IMR-90 (cell line): ENCODE measurements at regions not wholly inside any gene's neighbourhood (a gene's known extent, or its start where the extent isn't known, plus 50 kb on each side); places are given as distances from the start of the nearest gene placed in this dataset.

Experiments used
- ATAC-seq: fragments of 200-7000 bp; cut with Tn5 transposase; 2 replicates; pipeline ENCODE4 v1.9.1; 2020; ENCODE audit warnings: low read depth, mild to moderate bottlenecking, moderate library complexity
- BruUV-seq: library from RNA; stranded (reverse); fragments of 400-500 nt; replicated peaks from 2 replicates; lab custom pipeline; 2021; lab: Mats Ljungman, UMichigan
- CTCF ChIA-PET: fragments of 300-600 bp; formaldehyde crosslinking; extraction: SDS; loops from one replicate; lab custom pipeline; 2021; ENCODE audit warnings: antibody characterized with exemption; lab: Yijun Ruan, JAX
- POLR2A ChIA-PET: fragments of 300-600 bp; sonication (Branson Sonifier 250); formaldehyde crosslinking; loops from one replicate; lab custom pipeline; 2022; ENCODE audit warnings: antibody characterized with exemption; ENCODE audit not compliant: unreplicated experiment; lab: Charles Lee
- DNase-seq: peaks from one replicate; pipeline ENCODE4 v3.0.0; 2013
- H2AFZ ChIP-seq: replicated peaks from 2 replicates; pipeline ENCODE3; 2013; ENCODE audit warnings: low read length, mild to moderate bottlenecking; ENCODE audit not compliant: poor library complexity
- H2AK5ac ChIP-seq: 2 replicates; pipeline ENCODE4 v1.6.1; 2013; ENCODE audit warnings: low read depth, low read length, inconsistent platforms
- H2AK9ac ChIP-seq: replicated peaks from 2 replicates; pipeline ENCODE3; 2013; ENCODE audit warnings: mild to moderate bottlenecking, low read depth, low read length, moderate library complexity; ENCODE audit not compliant: poor library complexity
- H2BK120ac ChIP-seq: 2 replicates; pipeline ENCODE4 v1.6.1; 2013; ENCODE audit warnings: low read depth, low read length, inconsistent platforms
- H2BK15ac ChIP-seq: 3 replicates; pipeline ENCODE4 v1.6.1; 2013; ENCODE audit warnings: low read depth, low read length, inconsistent platforms
- H2BK20ac ChIP-seq: 2 replicates; pipeline ENCODE4 v1.6.1; 2013; ENCODE audit warnings: low read depth, mild to moderate bottlenecking, inconsistent platforms, low read length, moderate library complexity
- H2BK5ac ChIP-seq: 2 replicates; pipeline ENCODE4 v1.6.1; 2013; ENCODE audit warnings: mild to moderate bottlenecking, low read depth, low read length, inconsistent platforms; ENCODE audit not compliant: poor library complexity, severe bottlenecking
- H3K14ac ChIP-seq: replicated peaks from 2 replicates; pipeline ENCODE4 v1.6.1; 2013; ENCODE audit warnings: low read depth, low read length, inconsistent platforms
- H3K18ac ChIP-seq: 2 replicates; pipeline ENCODE4 v1.6.1; 2013; ENCODE audit warnings: low read depth, low read length, control low read depth
- H3K23ac ChIP-seq: 2 replicates; pipeline ENCODE4 v1.6.1; 2013; ENCODE audit warnings: low read depth, low read length, inconsistent platforms
- H3K27ac ChIP-seq: 2 replicates; pipeline ENCODE4 v1.5.1; 2013; ENCODE audit warnings: mild to moderate bottlenecking, control low read depth, low read length; ENCODE audit not compliant: insufficient read depth
- H3K27me3 ChIP-seq: 2 replicates; pipeline ENCODE4 v1.6.1; 2013; ENCODE audit warnings: low read length; ENCODE audit not compliant: control insufficient read depth, insufficient read depth
- H3K36me3 ChIP-seq: 2 replicates; pipeline ENCODE4 v1.6.1; 2013; ENCODE audit warnings: low read length, mixed read lengths; ENCODE audit not compliant: control insufficient read depth, insufficient read depth
- H3K4ac ChIP-seq: 2 replicates; pipeline ENCODE4 v1.6.1; 2013; ENCODE audit warnings: low read depth, low read length, inconsistent platforms
- H3K4me1 ChIP-seq: 2 replicates; pipeline ENCODE4 v1.6.1; 2013; ENCODE audit warnings: low read length, mixed read lengths; ENCODE audit not compliant: control insufficient read depth, insufficient read depth
- H3K4me2 ChIP-seq: 2 replicates; pipeline ENCODE4 v1.6.1; 2013; ENCODE audit warnings: low read depth, mild to moderate bottlenecking, control low read depth, low read length, moderate library complexity
- H3K4me3 ChIP-seq: 2 replicates; pipeline ENCODE4 v1.5.1; 2013; ENCODE audit warnings: low read depth, mild to moderate bottlenecking, control low read depth, low read length, moderate library complexity; ENCODE audit not compliant: insufficient read depth
- H3K56ac ChIP-seq: 2 replicates; pipeline ENCODE4 v1.6.1; 2013; ENCODE audit warnings: low read length, inconsistent platforms; ENCODE audit not compliant: insufficient read depth; ENCODE audit errors: extremely low read depth
- H3K79me1 ChIP-seq, 2 experiments: 2 replicates each; pipeline ENCODE4 v1.6.1; 2013; ENCODE audit warnings: low read length in 2 of 2, inconsistent platforms in 1 of 2, low read depth in 1 of 2
- H3K9ac ChIP-seq: 2 replicates; pipeline ENCODE4 v1.6.1; 2013; ENCODE audit warnings: low read depth, low read length, control low read depth
- H3K9me1 ChIP-seq: 2 replicates; pipeline ENCODE4 v1.6.1; 2013; ENCODE audit warnings: low read length, inconsistent platforms; ENCODE audit not compliant: insufficient read depth
- H3K9me3 ChIP-seq: 2 replicates; pipeline ENCODE4 v1.6.1; 2013; ENCODE audit warnings: low read length; ENCODE audit not compliant: control insufficient read depth, insufficient read depth
- H4K20me1 ChIP-seq: 2 replicates; pipeline ENCODE4 v1.6.1; 2013; ENCODE audit warnings: low read length, inconsistent platforms; ENCODE audit not compliant: insufficient read depth
- H4K5ac ChIP-seq: 2 replicates; pipeline ENCODE4 v1.6.1; 2013; ENCODE audit warnings: mild to moderate bottlenecking, low read depth, low read length, control low read depth
- H4K8ac ChIP-seq, 2 experiments: 2 replicates each; pipeline ENCODE4 v1.6.1; 2013; ENCODE audit warnings: low read depth in 2 of 2, low read length in 2 of 2, control low read depth in 1 of 2, inconsistent platforms in 1 of 2
- H4K91ac ChIP-seq: 2 replicates; pipeline ENCODE4 v1.6.1; 2013; ENCODE audit warnings: low read depth, low read length, inconsistent platforms; ENCODE audit not compliant: insufficient read depth
- BHLHE40 ChIP-seq: fragments of 150-350 bp; IDR thresholded peaks from 2 replicates; pipeline ENCODE4 v1.6.1; 2016; ENCODE audit warnings: mild to moderate bottlenecking, low read depth, low read length
- CEBPB ChIP-seq: IDR thresholded peaks from 2 replicates; pipeline ENCODE4 v1.6.1; 2012; ENCODE audit warnings: low read depth, low read length, improper control_type of control experiment
- CHD1 ChIP-seq: IDR thresholded peaks from 2 replicates; pipeline ENCODE4 v1.6.1; 2012; ENCODE audit warnings: low read depth, low read length, improper control_type of control experiment
- FOS ChIP-seq: fragments of 150-350 bp; IDR thresholded peaks from 2 replicates; pipeline ENCODE4 v1.6.1; 2016; ENCODE audit warnings: low read depth, low read length
- MAFK ChIP-seq: IDR thresholded peaks from 2 replicates; pipeline ENCODE4 v1.6.1; 2012; ENCODE audit warnings: low read depth, low read length, improper control_type of control experiment
- MAZ ChIP-seq: IDR thresholded peaks from 2 replicates; pipeline ENCODE4 v1.6.1; 2012; ENCODE audit warnings: low read depth, mild to moderate bottlenecking, low read length, improper control_type of control experiment, moderate library complexity, borderline replicate concordance
- MXI1 ChIP-seq: IDR thresholded peaks from 2 replicates; pipeline ENCODE4 v1.6.1; 2012; ENCODE audit warnings: low read depth, mild to moderate bottlenecking, low read length, moderate library complexity, borderline replicate concordance
- NFE2L2 ChIP-seq: fragments of 150-350 bp; IDR thresholded peaks from 2 replicates; pipeline ENCODE4 v1.6.1; 2016; ENCODE audit warnings: low read depth, mild to moderate bottlenecking, low read length
- POLR2A ChIP-seq: IDR thresholded peaks from 2 replicates; pipeline ENCODE4 v1.6.1; 2012; ENCODE audit warnings: mild to moderate bottlenecking, low read depth, low read length
- RAD21 ChIP-seq: IDR thresholded peaks from 2 replicates; pipeline ENCODE4 v1.6.1; 2012; ENCODE audit warnings: low read length, improper control_type of control experiment
- RCOR1 ChIP-seq: IDR thresholded peaks from 2 replicates; pipeline ENCODE4 v1.6.1; 2012; ENCODE audit warnings: mild to moderate bottlenecking, low read length, improper control_type of control experiment; ENCODE audit not compliant: insufficient replicate concordance
- RFX5 ChIP-seq: IDR thresholded peaks from 2 replicates; pipeline ENCODE4 v1.8.0; 2012; ENCODE audit warnings: low read depth, mild to moderate bottlenecking, low read length, moderate library complexity
- SMC3 ChIP-seq: fragments of 150-350 bp; IDR thresholded peaks from 2 replicates; pipeline ENCODE4 v1.6.1; 2016; ENCODE audit warnings: low read depth, mild to moderate bottlenecking, antibody characterized with exemption, low read length, moderate library complexity
- WGBS, 2 experiments: methylation state at CpG; one replicate each; pipeline versions ENCODE4 v1.1.5 to v1.1.7; 2013; ENCODE audit warnings: missing lambda C conversion rate in 2 of 2; ENCODE audit not compliant: insufficient read length in 1 of 2; ENCODE audit errors: extremely low coverage in 2 of 2; 5-methylcytosine and 5-hydroxymethylcytosine counted together
- dilution Hi-C: fragments of 300-500 bp; cut with HindIII; formaldehyde crosslinking; loops from one replicate; pipeline ENCODE4 v1.14.3; 2018; ENCODE audit warnings: low sequenced_read_pairs; ENCODE audit not compliant: unreplicated experiment
- in situ Hi-C: fragments of 300-500 bp; cut with MboI; formaldehyde crosslinking; loops from 3 replicates; pipeline ENCODE4 v1.14.3; 2019; ENCODE audit warnings: low sequenced_read_pairs, inconsistent platforms, mixed read lengths
- intact Hi-C: fragments of 100-400 bp; cut with micrococcal nuclease; formaldehyde crosslinking; loops from 2 replicates; pipeline ENCODE4 v1.10.0; 2022
- TF ChIP-seq, protein P1 (sequence below): fragments of 150-350 bp; IDR thresholded peaks from 2 replicates; pipeline ENCODE4 v1.6.1; 2016; ENCODE audit warnings: low read depth, mild to moderate bottlenecking, low read length, moderate library complexity, borderline replicate concordance
- TF ChIP-seq, protein P2 (sequence below): fragments of 150-350 bp; IDR thresholded peaks from 2 replicates; pipeline ENCODE4 v1.6.1; 2017; ENCODE audit warnings: mild to moderate bottlenecking, antibody characterized with exemption, low read length, low read depth
- TF ChIP-seq, protein P3 (sequence below): conservative IDR thresholded peaks from 2 replicates; pipeline ENCODE4 v1.5.1; 2012; ENCODE audit warnings: mild to moderate bottlenecking, low read depth, low read length, improper control_type of control experiment

DNA sequence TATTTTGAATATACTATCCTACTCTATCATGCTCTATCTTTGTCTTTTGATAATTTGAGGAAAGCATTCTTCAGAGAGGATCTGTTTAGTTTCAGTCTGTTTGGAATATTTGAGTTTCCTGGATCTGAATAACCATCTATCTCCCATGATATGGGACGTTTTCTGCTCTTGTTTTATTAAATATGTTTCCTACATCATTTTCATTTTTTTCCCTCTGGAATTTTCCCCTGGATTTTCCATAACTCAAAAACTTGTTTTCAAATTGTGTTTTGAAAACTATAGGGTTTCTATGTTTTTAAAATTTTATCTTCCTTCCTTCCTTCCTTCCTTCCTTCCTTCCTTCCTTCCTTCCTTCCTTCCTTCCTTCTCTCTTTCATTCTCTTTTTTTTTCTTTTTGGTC, 974.2 kb downstream of the TMEM121 start:
- H4K5ac ChIP-seq, result no peak overlapping the region
- in situ Hi-C loops, result no loop called here
- POLR2A ChIA-PET, result no interaction called here
- no CpG with 5 or more reads among the region's 1 CpG for WGBS, 2 experiments
- no peaks in the 10 kb centered on the region for H3K27me3 ChIP-seq
- H3K79me1 ChIP-seq, result no peaks in the 10 kb centered on the region
- H3K56ac ChIP-seq, result no peak overlapping the region
- H2BK120ac ChIP-seq, result no peak overlapping the region
- H3K23ac ChIP-seq, result no peak overlapping the region
- H2AFZ ChIP-seq, result no peak overlapping the region
- no peak overlapping the region for H2BK20ac ChIP-seq
- H3K4me2 ChIP-seq, result no peak overlapping the region
- H4K8ac ChIP-seq, result no peak overlapping the region
- no peak for TF ChIP-seq RAD21
- no peak for TF ChIP-seq POLR2A
- no peak for TF ChIP-seq FOS
- TF ChIP-seq MXI1, result no peak
- no peak for TF ChIP-seq MAZ
- TF ChIP-seq BHLHE40, result no peak
- TF ChIP-seq NFE2L2, result no peak
- TF ChIP-seq SMC3, result no peak
- TF ChIP-seq CEBPB, result no peak
- TF ChIP-seq RFX5, result no peak
- TF ChIP-seq, protein P1, sequence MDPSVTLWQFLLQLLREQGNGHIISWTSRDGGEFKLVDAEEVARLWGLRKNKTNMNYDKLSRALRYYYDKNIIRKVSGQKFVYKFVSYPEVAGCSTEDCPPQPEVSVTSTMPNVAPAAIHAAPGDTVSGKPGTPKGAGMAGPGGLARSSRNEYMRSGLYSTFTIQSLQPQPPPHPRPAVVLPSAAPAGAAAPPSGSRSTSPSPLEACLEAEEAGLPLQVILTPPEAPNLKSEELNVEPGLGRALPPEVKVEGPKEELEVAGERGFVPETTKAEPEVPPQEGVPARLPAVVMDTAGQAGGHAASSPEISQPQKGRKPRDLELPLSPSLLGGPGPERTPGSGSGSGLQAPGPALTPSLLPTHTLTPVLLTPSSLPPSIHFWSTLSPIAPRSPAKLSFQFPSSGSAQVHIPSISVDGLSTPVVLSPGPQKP, result no peak
- TF ChIP-seq, protein P2, sequence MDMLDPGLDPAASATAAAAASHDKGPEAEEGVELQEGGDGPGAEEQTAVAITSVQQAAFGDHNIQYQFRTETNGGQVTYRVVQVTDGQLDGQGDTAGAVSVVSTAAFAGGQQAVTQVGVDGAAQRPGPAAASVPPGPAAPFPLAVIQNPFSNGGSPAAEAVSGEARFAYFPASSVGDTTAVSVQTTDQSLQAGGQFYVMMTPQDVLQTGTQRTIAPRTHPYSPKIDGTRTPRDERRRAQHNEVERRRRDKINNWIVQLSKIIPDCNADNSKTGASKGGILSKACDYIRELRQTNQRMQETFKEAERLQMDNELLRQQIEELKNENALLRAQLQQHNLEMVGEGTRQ, result no peak
- no peak for TF ChIP-seq MAFK
- TF ChIP-seq RCOR1, result no peak
- no peak for TF ChIP-seq CHD1
- TF ChIP-seq, protein P3, sequence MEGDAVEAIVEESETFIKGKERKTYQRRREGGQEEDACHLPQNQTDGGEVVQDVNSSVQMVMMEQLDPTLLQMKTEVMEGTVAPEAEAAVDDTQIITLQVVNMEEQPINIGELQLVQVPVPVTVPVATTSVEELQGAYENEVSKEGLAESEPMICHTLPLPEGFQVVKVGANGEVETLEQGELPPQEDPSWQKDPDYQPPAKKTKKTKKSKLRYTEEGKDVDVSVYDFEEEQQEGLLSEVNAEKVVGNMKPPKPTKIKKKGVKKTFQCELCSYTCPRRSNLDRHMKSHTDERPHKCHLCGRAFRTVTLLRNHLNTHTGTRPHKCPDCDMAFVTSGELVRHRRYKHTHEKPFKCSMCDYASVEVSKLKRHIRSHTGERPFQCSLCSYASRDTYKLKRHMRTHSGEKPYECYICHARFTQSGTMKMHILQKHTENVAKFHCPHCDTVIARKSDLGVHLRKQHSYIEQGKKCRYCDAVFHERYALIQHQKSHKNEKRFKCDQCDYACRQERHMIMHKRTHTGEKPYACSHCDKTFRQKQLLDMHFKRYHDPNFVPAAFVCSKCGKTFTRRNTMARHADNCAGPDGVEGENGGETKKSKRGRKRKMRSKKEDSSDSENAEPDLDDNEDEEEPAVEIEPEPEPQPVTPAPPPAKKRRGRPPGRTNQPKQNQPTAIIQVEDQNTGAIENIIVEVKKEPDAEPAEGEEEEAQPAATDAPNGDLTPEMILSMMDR, result no peak
- H3K4ac ChIP-seq, result no peak overlapping the region
- H3K36me3 ChIP-seq, result no peaks in the 10 kb centered on the region
- CTCF ChIA-PET, result no interaction called here
- H3K9me1 ChIP-seq, result no peaks in the 10 kb centered on the region
- ATAC-seq (no peak), DNase-seq (no peak)
- H4K20me1 ChIP-seq, result no peaks in the 10 kb centered on the region
- BruUV-seq, result no TSS peak
- H3K18ac ChIP-seq, result no peak overlapping the region
- dilution Hi-C loops, result no loop called here
- H3K4me1 ChIP-seq, result no peaks in the 10 kb centered on the region
- no peak overlapping the region for H3K14ac ChIP-seq
- intact Hi-C loops, result no loop called here
- no peak overlapping the region for H2BK15ac ChIP-seq
- no peak overlapping the region for H3K9ac ChIP-seq
- H3K9me3 ChIP-seq, result 0 out of 2 replicates have a peak, but pooled peaks cover 6% of the 10 kb centered on the region
- no peak overlapping the region for H2BK5ac ChIP-seq
- H2AK9ac ChIP-seq, result no peak overlapping the region
- no peak overlapping the region for H4K91ac ChIP-seq
- H3K27ac ChIP-seq, result no peak overlapping the region
- H2AK5ac ChIP-seq, result no peak overlapping the region
- H3K4me3 ChIP-seq, result no peak overlapping the region
